H1 (cell line): ENCODE measurements at regions not wholly inside any gene's neighbourhood (a gene's known extent, or its start where the extent isn't known, plus 50 kb on each side); places are given as distances from the start of the nearest gene placed in this dataset.

Experiments used
- CTCF ChIA-PET: fragments of 300-600 bp; sonication (Branson Sonifier 250); formaldehyde crosslinking; loops from one replicate; lab custom pipeline; 2021; ENCODE audit not compliant: partially characterized antibody; lab: Charles Lee
- POLR2A ChIA-PET: fragments of 300-600 bp; sonication (Branson Sonifier 250); formaldehyde crosslinking; loops from one replicate; lab custom pipeline; 2021; ENCODE audit warnings: inconsistent platforms; ENCODE audit not compliant: partially characterized antibody; lab: Charles Lee
- DNase-seq, 2 experiments: peaks; one replicate each; pipeline versions ENCODE4 v3.0.0 to v3.0.0-alpha.2; 2010 to 2022; ENCODE audit warnings: low spot score in 2 of 2, low read depth in 1 of 2, mixed read lengths in 1 of 2
- FAIRE-seq: peaks from 2 replicates; lab custom pipeline; 2011; peaks lifted over from hg19 to GRCh38; lab: Jason Lieb, UNC
- H2AFZ ChIP-seq: 2 replicates; pipeline ENCODE4 v1.8.1; 2012; ENCODE audit warnings: low read length, inconsistent platforms
- H2AK5ac ChIP-seq: 2 replicates; pipeline ENCODE4 v1.6.1; 2013; ENCODE audit warnings: low read depth, low read length
- H2BK120ac ChIP-seq: replicated peaks from 2 replicates; pipeline ENCODE3; 2013; ENCODE audit warnings: low read depth, low read length, inconsistent platforms
- H2BK12ac ChIP-seq: 2 replicates; pipeline ENCODE4 v1.6.1; 2013; ENCODE audit warnings: low read depth, low read length
- H2BK15ac ChIP-seq: 2 replicates; pipeline ENCODE4 v1.6.1; 2013; ENCODE audit warnings: low read length
- H2BK20ac ChIP-seq: 2 replicates; pipeline ENCODE4 v1.6.1; 2013; ENCODE audit warnings: low read length
- H2BK5ac ChIP-seq: 2 replicates; pipeline ENCODE4 v1.6.1; 2013; ENCODE audit warnings: low read depth, low read length
- H3K14ac ChIP-seq: 2 replicates; pipeline ENCODE4 v1.6.1; 2013; ENCODE audit warnings: inconsistent platforms; ENCODE audit not compliant: insufficient read length
- H3K18ac ChIP-seq: 2 replicates; pipeline ENCODE4 v1.6.1; 2013; ENCODE audit warnings: low read length; ENCODE audit errors: extremely low read depth
- H3K23ac ChIP-seq: 2 replicates; pipeline ENCODE4 v1.6.1; 2013; ENCODE audit warnings: inconsistent platforms; ENCODE audit not compliant: insufficient read length
- H3K23me2 ChIP-seq: 2 replicates; pipeline ENCODE4 v1.6.1; 2013; ENCODE audit warnings: low read depth, low read length
- H3K27ac ChIP-seq: 2 replicates; pipeline ENCODE4 v1.6.1; 2011; ENCODE audit warnings: low read depth, low read length, inconsistent platforms
- H3K27me3 ChIP-seq, 4 experiments: replicated peaks in 1 of 4; 1 replicate in 1 of 4; 2 replicates in 3 of 4; pipeline versions ENCODE4 v1.6.1 to v1.8.1; 2011 to 2013; ENCODE audit warnings: low read length in 3 of 4, mild to moderate bottlenecking in 3 of 4, inconsistent platforms in 2 of 4, mixed read lengths in 2 of 4, moderate library complexity in 1 of 4; ENCODE audit not compliant: control insufficient read depth in 3 of 4, insufficient read depth in 3 of 4; ENCODE audit errors: extremely low read depth in 1 of 4
- H3K36me3 ChIP-seq, 4 experiments: 2 replicates each; pipeline versions ENCODE4 v1.6.1 to v1.8.1; 2011 to 2013; ENCODE audit warnings: mild to moderate bottlenecking in 4 of 4, low read length in 3 of 4, moderate library complexity in 2 of 4, control low read depth in 1 of 4, inconsistent platforms in 1 of 4; ENCODE audit not compliant: insufficient read depth in 4 of 4, control insufficient read depth in 2 of 4
- H3K4ac ChIP-seq: replicated peaks from 2 replicates; pipeline ENCODE3; 2013; ENCODE audit warnings: low read length, low read depth, mixed read lengths, inconsistent platforms; ENCODE audit not compliant: insufficient read length
- H3K4me1 ChIP-seq, 4 experiments: replicated peaks in 1 of 4; 1 replicate in 1 of 4; 2 replicates in 3 of 4; pipeline versions ENCODE4 v1.6.1 to v1.8.1; 2011 to 2013; ENCODE audit warnings: low read length in 3 of 4, inconsistent platforms in 2 of 4, mixed read lengths in 1 of 4; ENCODE audit not compliant: insufficient read depth in 4 of 4, control insufficient read depth in 3 of 4
- H3K4me2 ChIP-seq, 2 experiments: 2 replicates each; pipeline versions ENCODE4 v1.6.1 to v1.8.1; 2011 to 2013; ENCODE audit warnings: low read depth in 2 of 2, low read length in 2 of 2, control low read depth in 1 of 2, inconsistent platforms in 1 of 2, mild to moderate bottlenecking in 1 of 2; ENCODE audit not compliant: insufficient read depth in 1 of 2
- H3K4me3 ChIP-seq, 4 experiments: fragments of 200-600, 300-600 bp in 1 of 4; sonication (generic), shearing (Covaris generic), sonication (Bioruptor Twin) in 1 of 4; 2 replicates each; pipeline versions ENCODE4 v1.5.1 to v1.8.1; 2011 to 2016; ENCODE audit warnings: low read length in 4 of 4, low read depth in 3 of 4, control low read depth in 2 of 4, inconsistent platforms in 2 of 4, mild to moderate bottlenecking in 2 of 4, mixed read lengths in 1 of 4, moderate library complexity in 1 of 4; ENCODE audit not compliant: insufficient read depth in 2 of 4; ENCODE audit errors: extremely low read depth in 1 of 4
- H3K56ac ChIP-seq: replicated peaks from 2 replicates; pipeline ENCODE3; 2013; ENCODE audit warnings: low read depth, mild to moderate bottlenecking, mixed read lengths, low read length, inconsistent platforms; ENCODE audit not compliant: insufficient read length
- H3K79me1 ChIP-seq: 2 replicates; pipeline ENCODE4 v1.6.1; 2013; ENCODE audit warnings: low read depth, low read length, control low read depth
- H3K79me2 ChIP-seq, 2 experiments: 2 replicates each; pipeline versions ENCODE4 v1.6.1 to v1.8.1; 2012 to 2013; ENCODE audit warnings: low read length in 2 of 2, mild to moderate bottlenecking in 2 of 2, inconsistent platforms in 1 of 2; ENCODE audit not compliant: insufficient read depth in 2 of 2, control insufficient read depth in 1 of 2
- H3K9ac ChIP-seq, 4 experiments: replicated peaks in 1 of 4; 1 replicate in 1 of 4; 2 replicates in 3 of 4; pipeline versions ENCODE4 v1.6.1 to v1.8.1; 2011 to 2013; ENCODE audit warnings: low read depth in 3 of 4, low read length in 3 of 4, control low read depth in 2 of 4, mild to moderate bottlenecking in 2 of 4, moderate library complexity in 2 of 4, inconsistent platforms in 1 of 4; ENCODE audit errors: extremely low read depth in 1 of 4
- H3K9me3 ChIP-seq, 2 experiments: 2 replicates each; pipeline versions ENCODE4 v1.6.1 to v1.8.1; 2012 to 2013; ENCODE audit warnings: mild to moderate bottlenecking in 2 of 2, moderate library complexity in 2 of 2, control low read depth in 1 of 2, inconsistent platforms in 1 of 2, low read depth in 1 of 2, low read length in 1 of 2, mixed read lengths in 1 of 2; ENCODE audit not compliant: insufficient read depth in 2 of 2
- H4K20me1 ChIP-seq, 2 experiments: replicated peaks in 1 of 2; 2 replicates each; pipeline versions ENCODE3 to v1.8.1; 2011 to 2013; ENCODE audit warnings: inconsistent platforms in 2 of 2, low read length in 2 of 2, mild to moderate bottlenecking in 1 of 2; ENCODE audit not compliant: insufficient read depth in 2 of 2, control insufficient read depth in 1 of 2
- H4K5ac ChIP-seq: 2 replicates; pipeline ENCODE4 v1.6.1; 2013; ENCODE audit warnings: low read length, low read depth, mixed read lengths, inconsistent platforms; ENCODE audit not compliant: insufficient read length
- H4K8ac ChIP-seq: 2 replicates; pipeline ENCODE4 v1.8.0; 2013; ENCODE audit warnings: mild to moderate bottlenecking, moderate library complexity, low read length, inconsistent platforms; ENCODE audit not compliant: insufficient read depth; ENCODE audit errors: extremely low read depth
- H4K91ac ChIP-seq: replicated peaks from 2 replicates; pipeline ENCODE3; 2013; ENCODE audit warnings: low read length, mixed read lengths, inconsistent platforms; ENCODE audit not compliant: insufficient read length
- EGR1 ChIP-seq: IDR thresholded peaks from 2 replicates; pipeline ENCODE4 v1.6.1; 2011; ENCODE audit warnings: low read depth, low read length, borderline replicate concordance
- EP300 ChIP-seq, 2 experiments: IDR thresholded peaks; 1 replicate in 1 of 2; 2 replicates in 1 of 2; pipeline ENCODE4 v1.6.1; 2011 to 2012; ENCODE audit warnings: low read depth in 2 of 2, low read length in 2 of 2, mild to moderate bottlenecking in 2 of 2, borderline replicate concordance in 1 of 2, inconsistent platforms in 1 of 2, moderate library complexity in 1 of 2
- GABPA ChIP-seq: IDR thresholded peaks from 2 replicates; pipeline ENCODE4 v1.6.1; 2011; ENCODE audit warnings: mild to moderate bottlenecking, low read length, moderate library complexity, borderline replicate concordance; ENCODE audit not compliant: insufficient read depth
- JUND ChIP-seq: IDR thresholded peaks from 2 replicates; pipeline ENCODE4 v1.6.1; 2011; ENCODE audit warnings: mild to moderate bottlenecking, improper control_type of control experiment, low read length
- MAX ChIP-seq: IDR thresholded peaks from 2 replicates; pipeline ENCODE4 v1.6.1; 2012; ENCODE audit warnings: inconsistent platforms
- RFX5 ChIP-seq: IDR thresholded peaks from 2 replicates; pipeline ENCODE4 v1.6.1; 2011; ENCODE audit warnings: low read depth, low read length, improper control_type of control experiment, borderline replicate concordance
- SP1 ChIP-seq: IDR thresholded peaks from 2 replicates; pipeline ENCODE4 v1.6.1; 2011; ENCODE audit warnings: low read depth, low read length
- SRF ChIP-seq: IDR thresholded peaks from 2 replicates; pipeline ENCODE4 v1.6.1; 2011; ENCODE audit warnings: mild to moderate bottlenecking, low read depth, low read length, moderate library complexity
- SUZ12 ChIP-seq: fragments of 200-600 bp; sonication (generic); IDR thresholded peaks from 2 replicates; pipeline ENCODE4 v1.6.1; 2012; ENCODE audit warnings: mild to moderate bottlenecking, inconsistent platforms, low read length, moderate library complexity, mixed read lengths

GRCh38 chr10:58087896-58088295 lies 179.8 kb downstream of the IPMK start:
- Histone ChIP-seq H4K5ac (no peak overlapping the region), H2BK15ac (no peak overlapping the region), H2BK120ac (no peak overlapping the region), H2BK12ac (no peak overlapping the region), H3K4ac (no peak overlapping the region), H3K9me3 (no peaks in the 10 kb centered on the region), H3K14ac (no peak overlapping the region), H3K23me2 (no peaks in the 10 kb centered on the region), H2AFZ (no peak overlapping the region), H3K79me2 (no peaks in the 10 kb centered on the region), H2BK5ac (no peak overlapping the region), H3K27ac (no peak overlapping the region), H3K9ac (no peak overlapping the region), H3K4me3 (no peak overlapping the region), H2AK5ac (no peak overlapping the region), H3K79me1 (no peaks in the 10 kb centered on the region), H4K20me1 (no peaks in the 10 kb centered on the region), H4K91ac (no peak overlapping the region), H3K23ac (no peak overlapping the region), H3K56ac (no peak overlapping the region), H3K18ac (no peak overlapping the region), H3K36me3 (no peaks in the 10 kb centered on the region), H2BK20ac (no peak overlapping the region), H3K4me1 (peaks cover 0 to 3% (median 0%) of the 10 kb centered on the region in 4 experiments; a peak in 1 of 7 replicates), H3K4me2 (no peak overlapping the region), H4K8ac (no peak overlapping the region), H3K27me3 (no peaks in the 10 kb centered on the region)
- POLR2A ChIA-PET: no interaction called here
- TF ChIP-seq SP1 (no peak), MAX (no peak), SUZ12 (no peak), JUND (no peak), GABPA (no peak), RFX5 (no peak), EGR1 (no peak), SRF (no peak), EP300 (IDR thresholded peaks at IDR 0.05; ENCODE audit: borderline replicate concordance in 1 of 2, low read depth in 2 of 2, low read length in 2 of 2) (no peak)
- CTCF ChIA-PET: no interaction called here
- no peak for FAIRE-seq
- DNase-seq: no peak
